Frontal cortex (tissue), 3 donors: ENCODE measurements at regions not wholly inside any gene's neighbourhood (a gene's known extent, or its start where the extent isn't known, plus 50 kb on each side); places are given as distances from the start of the nearest gene placed in this dataset.
"Not testable (repeated sequence)": the region's sequence is repeated elsewhere in the genome, so short reads cannot be mapped to it uniquely, and the experiment has no call there.

Experiments used
- DNase-seq, 2 donors: peaks; one replicate each; pipeline ENCODE4 v3.0.0; 2012; ENCODE audit warnings: low spot score in 2 of 2
- FAIRE-seq: peaks from 2 replicates; lab custom pipeline; 2012; peaks lifted over from hg19 to GRCh38; lab: Jason Lieb, UNC
- donor health status: control.
- donor health status: control.
- donor health status: control.

GRCh38 chr6:1445650-1446330 lies 56.4 kb downstream of the FOXF2 start:
- DNase-seq (no peak), FAIRE-seq (no peak)

- DNase-seq (no peak), FAIRE-seq (no peak)
Observed at GRCh38 chr6:1449896-1450295, 60.5 kb downstream of the FOXF2 start.

- DNase-seq = no peak
- FAIRE-seq = no peak
Observed at GRCh38 chr6:1453024-1453423, 63.6 kb downstream of the FOXF2 start.

- FAIRE-seq, DNase-seq: not testable (repeated sequence)
Observed at GRCh38 chr6:1456816-1457215, 67.4 kb downstream of the FOXF2 start.

- no peak for FAIRE-seq
- no peak for DNase-seq
Observed at GRCh38 chr6:1461207-1461606, 71.8 kb downstream of the FOXF2 start.

GRCh38 chr6:1461736-1462135 lies 72.4 kb downstream of the FOXF2 start:
- DNase-seq (no peak), FAIRE-seq (no peak)

- no peak for DNase-seq
Observed at GRCh38 chr6:1463275-1463674, 73.9 kb downstream of the FOXF2 start.

GRCh38 chr6:1463751-1464426 lies 74.5 kb downstream of the FOXF2 start:
- no peak for FAIRE-seq
- no peak for DNase-seq

More at GRCh38 chr6:1463275-1463674, 73.9 kb downstream of the FOXF2 start:
- no peak for FAIRE-seq

GRCh38 chr6:1464781-1465370 lies 75.5 kb downstream of the FOXF2 start:
- DNase-seq = no peak
- no peak for FAIRE-seq

GRCh38 chr6:1468126-1468525 lies 78.8 kb downstream of the FOXF2 start:
- DNase-seq (no peak), FAIRE-seq (no peak)

- FAIRE-seq (no peak), DNase-seq (no peak)
Observed at GRCh38 chr6:1470040-1470439, 80.7 kb downstream of the FOXF2 start.

- DNase-seq (no peak), FAIRE-seq (no peak)
Observed at GRCh38 chr6:1472643-1473042, 83.3 kb downstream of the FOXF2 start.

- FAIRE-seq = no peak
- DNase-seq = no peak
Observed at GRCh38 chr6:1473166-1473565, 83.8 kb downstream of the FOXF2 start.

- DNase-seq (no peak), FAIRE-seq (no peak)
Observed at GRCh38 chr6:1473598-1473997, 84.2 kb downstream of the FOXF2 start.

GRCh38 chr6:1474205-1474604 lies 84.8 kb downstream of the FOXF2 start:
- FAIRE-seq = no peak

GRCh38 chr6:1475174-1475573 lies 85.8 kb downstream of the FOXF2 start:
- DNase-seq (no peak), FAIRE-seq (no peak)

More at GRCh38 chr6:1474205-1474604, 84.8 kb downstream of the FOXF2 start:
- no peak for DNase-seq

- FAIRE-seq = no peak
- no peak for DNase-seq
Observed at GRCh38 chr6:1477432-1478090, 88.2 kb downstream of the FOXF2 start.

- not testable (repeated sequence) for DNase-seq, FAIRE-seq
Observed at GRCh38 chr6:1478163-1478826, 88.9 kb downstream of the FOXF2 start.

- FAIRE-seq = no peak
- no peak for DNase-seq
Observed at GRCh38 chr6:1479095-1479494, 89.7 kb downstream of the FOXF2 start.

GRCh38 chr6:1479601-1480221 lies 90.3 kb downstream of the FOXF2 start:
- DNase-seq (no peak), FAIRE-seq (no peak)
